ENCODE measurements at regions not wholly inside any gene's neighbourhood (a gene's known extent, or its start where the extent isn't known, plus 50 kb on each side); places are given as distances from the start of the nearest gene placed in this dataset.
"Not testable (repeated sequence)": the region's sequence is repeated elsewhere in the genome, so short reads cannot be mapped to it uniquely, and the experiment has no call there.

DNA sequence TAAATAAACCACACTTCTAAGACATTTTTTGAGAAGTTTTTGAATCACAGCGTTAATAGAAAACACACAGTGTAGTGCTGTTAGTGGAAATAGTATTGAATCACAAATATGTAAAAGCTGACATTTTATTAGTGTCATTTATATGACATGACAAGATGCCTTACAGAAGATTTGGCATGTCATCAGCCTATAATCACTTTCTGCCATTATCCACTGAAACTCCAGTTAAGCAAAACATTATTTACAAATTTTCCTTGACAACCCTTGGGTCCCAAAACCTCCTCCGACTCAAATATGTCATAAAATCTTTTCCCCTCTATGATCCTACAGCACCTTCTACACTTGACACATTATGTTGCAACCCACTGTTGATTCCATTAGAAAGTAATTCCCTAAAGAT lies 376.9 kb upstream of the LRFN5 start:
- Histone ChIP-seq H3K4me3 (no peak overlapping the region), H3K36me3 (no peaks in the 10 kb centered on the region), H3K27ac (no peak overlapping the region), H3K4me1 (no peaks in the 10 kb centered on the region), H3K9me3 (no peaks in the 10 kb centered on the region), H3K27me3 (no peaks in the 10 kb centered on the region)
- WGBS, 2 donors: 67 to 79% methylated on average over 2 of the region's 2 CpGs
- TF ChIP-seq, protein P1, sequence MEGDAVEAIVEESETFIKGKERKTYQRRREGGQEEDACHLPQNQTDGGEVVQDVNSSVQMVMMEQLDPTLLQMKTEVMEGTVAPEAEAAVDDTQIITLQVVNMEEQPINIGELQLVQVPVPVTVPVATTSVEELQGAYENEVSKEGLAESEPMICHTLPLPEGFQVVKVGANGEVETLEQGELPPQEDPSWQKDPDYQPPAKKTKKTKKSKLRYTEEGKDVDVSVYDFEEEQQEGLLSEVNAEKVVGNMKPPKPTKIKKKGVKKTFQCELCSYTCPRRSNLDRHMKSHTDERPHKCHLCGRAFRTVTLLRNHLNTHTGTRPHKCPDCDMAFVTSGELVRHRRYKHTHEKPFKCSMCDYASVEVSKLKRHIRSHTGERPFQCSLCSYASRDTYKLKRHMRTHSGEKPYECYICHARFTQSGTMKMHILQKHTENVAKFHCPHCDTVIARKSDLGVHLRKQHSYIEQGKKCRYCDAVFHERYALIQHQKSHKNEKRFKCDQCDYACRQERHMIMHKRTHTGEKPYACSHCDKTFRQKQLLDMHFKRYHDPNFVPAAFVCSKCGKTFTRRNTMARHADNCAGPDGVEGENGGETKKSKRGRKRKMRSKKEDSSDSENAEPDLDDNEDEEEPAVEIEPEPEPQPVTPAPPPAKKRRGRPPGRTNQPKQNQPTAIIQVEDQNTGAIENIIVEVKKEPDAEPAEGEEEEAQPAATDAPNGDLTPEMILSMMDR (IDR thresholded peaks at IDR 0.05): no peak
- no peak for TF ChIP-seq POLR2A (IDR thresholded peaks at IDR 0.05)
- TF ChIP-seq EP300 (IDR thresholded peaks at IDR 0.05): no peak
- no peak for DNase-seq (ENCODE audit: low spot score in 2 of 2)

DNA sequence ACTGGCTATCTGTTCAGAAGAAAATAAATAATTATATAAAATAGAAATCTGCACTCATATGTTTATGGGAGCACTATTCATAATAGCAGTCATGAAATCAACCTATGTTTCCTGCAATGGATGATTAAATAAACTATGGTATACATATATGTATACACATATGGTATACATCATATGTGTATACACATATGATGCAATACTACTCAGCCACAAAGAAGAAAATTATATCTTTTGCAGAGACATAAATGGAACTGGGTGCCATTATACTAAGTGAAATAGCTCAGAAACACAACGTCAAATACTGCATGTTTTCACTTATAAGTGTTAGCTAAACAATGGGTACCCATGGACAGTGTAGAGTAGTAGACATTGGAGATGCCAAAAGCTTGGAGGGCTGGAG lies 381.2 kb upstream of the LRFN5 start:
- TF ChIP-seq POLR2A (IDR thresholded peaks at IDR 0.05) (no peak), EP300 (IDR thresholded peaks at IDR 0.05) (no peak)
- TF ChIP-seq, protein P1 (IDR thresholded peaks at IDR 0.05): no peak

DNA sequence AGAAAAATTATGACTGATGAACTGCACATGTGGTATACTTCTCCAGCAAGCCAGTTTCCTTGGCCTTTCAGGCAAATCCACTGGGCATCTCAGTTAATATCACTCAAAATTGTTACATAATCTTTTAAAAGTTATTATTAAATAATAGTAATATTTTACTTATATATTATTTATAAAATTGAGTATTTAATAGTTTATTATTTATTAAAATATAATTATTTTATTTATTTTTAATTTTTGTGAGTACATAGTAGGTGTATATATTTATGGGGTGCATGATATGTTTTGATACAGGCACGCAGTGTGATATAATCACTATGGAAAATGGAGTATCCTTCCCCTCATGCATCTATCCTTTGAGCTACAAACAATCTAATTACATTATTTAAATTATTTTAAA lies 384.1 kb upstream of the LRFN5 start:
- no peaks in the 10 kb centered on the region for H3K27me3 ChIP-seq
- TF ChIP-seq POLR2A (IDR thresholded peaks at IDR 0.05): no peak
- no peak overlapping the region for H3K27ac ChIP-seq
- H3K4me3 ChIP-seq: no peak overlapping the region
- no peak for DNase-seq (ENCODE audit: low spot score in 2 of 2)
- no peaks in the 10 kb centered on the region for H3K9me3 ChIP-seq
- H3K36me3 ChIP-seq: no peaks in the 10 kb centered on the region
- no peaks in the 10 kb centered on the region for H3K4me1 ChIP-seq
- 92 to 96% methylated on average over 1 of the region's 1 CpG for WGBS, 2 donors

More for the DNA sequence above, 381.2 kb upstream of the LRFN5 start:
- no peak for DNase-seq (ENCODE audit: low spot score in 2 of 2)
- Histone ChIP-seq H3K27me3 (no peaks in the 10 kb centered on the region), H3K9me3 (no peaks in the 10 kb centered on the region), H3K36me3 (no peaks in the 10 kb centered on the region), H3K4me3 (no peak overlapping the region), H3K27ac (no peak overlapping the region), H3K4me1 (no peaks in the 10 kb centered on the region)
- 78 to 96% methylated on average over 1 of the region's 1 CpG for WGBS, 2 donors

DNA sequence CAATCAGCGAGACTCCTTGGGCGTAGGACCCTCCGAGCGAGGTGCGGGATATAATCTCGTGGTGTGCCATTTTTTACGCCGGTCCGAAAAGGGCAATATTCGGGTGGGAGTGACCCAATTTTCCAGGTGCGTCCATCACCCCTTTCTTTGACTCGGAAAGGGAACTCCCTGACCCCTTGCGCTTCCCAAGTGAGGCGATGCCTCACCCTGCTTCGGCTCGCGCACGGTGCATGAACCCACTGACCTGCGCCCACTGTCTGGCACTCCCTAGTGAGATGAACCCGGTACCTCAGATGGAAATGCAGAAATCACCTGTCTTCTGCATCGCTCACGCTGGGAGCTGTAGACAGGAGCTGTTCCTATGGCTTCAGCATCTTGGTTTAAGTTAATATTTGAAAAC lies 391.7 kb upstream of the LRFN5 start:
- 95 to 96% methylated on average over 22 of the region's 22 CpGs for WGBS, 2 donors

DNA sequence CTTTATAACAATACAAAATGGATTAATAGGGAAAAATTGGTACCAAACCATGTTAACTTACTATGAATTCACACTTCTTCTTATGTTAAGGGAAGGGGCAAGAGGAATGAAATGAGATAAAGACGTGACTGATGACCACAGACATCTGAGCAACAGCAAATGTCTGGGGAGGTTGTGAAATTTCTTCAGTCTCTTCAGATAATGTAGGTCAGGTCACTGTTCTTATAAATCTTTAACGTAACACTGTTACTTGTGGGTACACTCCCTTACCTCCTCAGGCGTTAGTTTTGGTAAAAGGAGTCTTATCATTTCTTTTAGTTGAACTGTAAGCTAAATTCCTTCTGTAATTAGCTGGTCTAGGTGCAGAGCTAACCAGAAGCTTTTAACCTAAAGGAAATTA lies 405.0 kb upstream of the LRFN5 start:
- Histone ChIP-seq H3K27ac (no peak overlapping the region), H3K4me3 (no peak overlapping the region), H3K4me1 (no peaks in the 10 kb centered on the region), H3K36me3 (no peaks in the 10 kb centered on the region), H3K9me3 (peaks cover 0 to 5% (median 0%) of the 10 kb centered on the region in 4 donors), H3K27me3 (no peaks in the 10 kb centered on the region)
- 61 to 81% methylated on average over 3 of the region's 3 CpGs for WGBS, 2 donors
- DNase-seq (ENCODE audit: low spot score in 2 of 2): no peak
- TF ChIP-seq, protein P1 (IDR thresholded peaks at IDR 0.05): no peak
- TF ChIP-seq EP300 (IDR thresholded peaks at IDR 0.05) (no peak), POLR2A (IDR thresholded peaks at IDR 0.05) (no peak)

More for the DNA sequence above, 391.7 kb upstream of the LRFN5 start:
- not testable (repeated sequence) for DNase-seq (ENCODE audit: low spot score in 2 of 2); H3K36me3 ChIP-seq; H3K27ac ChIP-seq; H3K27me3 ChIP-seq; H3K4me1 ChIP-seq; H3K9me3 ChIP-seq; H3K4me3 ChIP-seq

DNA sequence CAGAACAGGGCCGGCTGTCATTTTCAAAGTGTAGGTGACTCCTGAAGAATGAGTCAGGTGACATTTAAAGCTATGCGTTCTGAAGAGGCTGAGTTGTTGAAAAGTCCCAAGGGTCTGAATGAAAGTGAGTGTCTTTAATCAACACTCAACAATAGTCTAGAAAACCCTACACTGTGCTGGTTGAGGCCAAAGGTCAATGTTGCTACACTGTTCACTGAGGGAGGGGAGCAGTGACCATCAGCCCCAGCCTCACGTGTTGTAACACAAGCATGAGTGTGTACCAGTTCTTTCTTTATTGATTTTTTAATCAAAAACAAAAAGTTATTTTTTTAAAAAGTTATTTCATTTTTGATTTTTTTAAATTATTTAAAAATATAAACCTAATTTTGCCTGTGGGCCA lies 418.8 kb upstream of the LRFN5 start:
- 54 to 68% methylated on average over 3 of the region's 3 CpGs for WGBS, 2 donors
- no peak for TF ChIP-seq POLR2A (IDR thresholded peaks at IDR 0.05)
- TF ChIP-seq EP300 (IDR thresholded peaks at IDR 0.05): no peak
- TF ChIP-seq, protein P1 (IDR thresholded peaks at IDR 0.05): no peak

More for the DNA sequence above, 418.8 kb upstream of the LRFN5 start:
- no peaks in the 10 kb centered on the region for H3K36me3 ChIP-seq
- no peak for DNase-seq (ENCODE audit: low spot score in 2 of 2)
- H3K27ac ChIP-seq: no peak overlapping the region
- H3K27me3 ChIP-seq: no peaks in the 10 kb centered on the region
- H3K4me3 ChIP-seq: no peak overlapping the region
- H3K4me1 ChIP-seq: no peaks in the 10 kb centered on the region
- no peaks in the 10 kb centered on the region for H3K9me3 ChIP-seq
